ENCODE measurements at regions not wholly inside any gene's neighbourhood (a gene's known extent, or its start where the extent isn't known, plus 50 kb on each side); places are given as distances from the start of the nearest gene placed in this dataset.

DNA sequence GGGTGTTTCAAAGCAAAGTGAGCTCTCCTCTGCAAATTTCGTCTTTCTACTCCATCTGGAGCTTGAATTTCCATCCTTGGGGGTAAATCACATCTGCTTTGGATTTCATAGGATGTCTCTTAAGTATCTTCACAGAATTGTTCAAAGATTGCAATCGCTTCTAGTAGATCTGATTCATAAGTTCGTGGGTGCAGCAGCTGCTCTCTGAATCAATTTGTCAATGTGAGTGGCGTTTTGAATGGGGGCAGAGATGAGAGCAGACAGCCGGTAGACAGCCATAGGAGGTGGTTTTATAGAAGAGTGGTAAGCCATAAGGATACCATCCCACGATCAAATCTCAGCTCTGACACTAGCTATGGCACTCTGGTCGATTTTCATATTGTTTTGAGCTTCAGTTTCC lies 146.0 kb upstream of the RPH3A start (continued):
- TF ChIP-seq ESRRA (CRISPR knock-in tag; IDR thresholded peaks at IDR 0.05; ENCODE audit: borderline replicate concordance) (no peak), NR1H2 (CRISPR knock-in tag; IDR thresholded peaks at IDR 0.05) (no peak), FOXK1 (CRISPR knock-in tag; IDR thresholded peaks at IDR 0.05) (no peak), NFE2L1 (CRISPR knock-in tag; IDR thresholded peaks at IDR 0.05) (no peak)
- TF ChIP-seq, protein P1, sequence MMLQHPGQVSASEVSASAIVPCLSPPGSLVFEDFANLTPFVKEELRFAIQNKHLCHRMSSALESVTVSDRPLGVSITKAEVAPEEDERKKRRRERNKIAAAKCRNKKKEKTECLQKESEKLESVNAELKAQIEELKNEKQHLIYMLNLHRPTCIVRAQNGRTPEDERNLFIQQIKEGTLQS (CRISPR knock-in tag; conservative IDR thresholded peaks at IDR 0.05) = no peak

DNA sequence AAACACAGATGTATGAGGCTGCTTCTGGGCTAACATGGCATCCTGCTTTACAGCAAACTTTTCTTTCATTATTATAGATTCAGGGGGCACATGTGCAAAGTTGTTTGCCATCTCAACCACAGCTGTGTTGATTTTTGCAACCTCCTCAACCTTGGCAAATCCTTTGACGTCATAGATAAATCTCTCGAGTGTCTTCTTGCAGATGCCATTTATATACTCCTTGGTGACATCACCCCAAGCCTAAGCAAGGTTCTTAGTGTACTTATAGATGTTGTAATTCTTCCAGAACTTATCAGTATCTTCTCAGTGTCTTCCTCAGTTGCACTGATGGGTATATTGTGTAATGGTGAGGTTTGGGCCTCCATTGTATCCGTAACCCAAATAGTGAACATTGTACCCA lies 135.4 kb upstream of the RPH3A start:
- H3K36me3 Mint-ChIP-seq = no peaks in the 10 kb centered on the region

More for the DNA sequence above, 135.4 kb upstream of the RPH3A start:
- Mint-ChIP-seq H3K4me3 (no peak overlapping the region), H3K9me3 (no peaks in the 10 kb centered on the region), H3K27me3 (ENCODE audit: low read depth) (no peaks in the 10 kb centered on the region; the same call in 1 of the 2 replicates), H3K4me1 (no peaks in the 10 kb centered on the region), H3K27ac (no peak overlapping the region)
- no peak for TF ChIP-seq ZNF671 (CRISPR knock-in tag; IDR thresholded peaks at IDR 0.05)
- no peak for TF ChIP-seq SOX15 (CRISPR knock-in tag; IDR thresholded peaks at IDR 0.05)
- no peak for TF ChIP-seq ZNF232 (CRISPR knock-in tag; IDR thresholded peaks at IDR 0.05)
- TF ChIP-seq, protein P2, sequence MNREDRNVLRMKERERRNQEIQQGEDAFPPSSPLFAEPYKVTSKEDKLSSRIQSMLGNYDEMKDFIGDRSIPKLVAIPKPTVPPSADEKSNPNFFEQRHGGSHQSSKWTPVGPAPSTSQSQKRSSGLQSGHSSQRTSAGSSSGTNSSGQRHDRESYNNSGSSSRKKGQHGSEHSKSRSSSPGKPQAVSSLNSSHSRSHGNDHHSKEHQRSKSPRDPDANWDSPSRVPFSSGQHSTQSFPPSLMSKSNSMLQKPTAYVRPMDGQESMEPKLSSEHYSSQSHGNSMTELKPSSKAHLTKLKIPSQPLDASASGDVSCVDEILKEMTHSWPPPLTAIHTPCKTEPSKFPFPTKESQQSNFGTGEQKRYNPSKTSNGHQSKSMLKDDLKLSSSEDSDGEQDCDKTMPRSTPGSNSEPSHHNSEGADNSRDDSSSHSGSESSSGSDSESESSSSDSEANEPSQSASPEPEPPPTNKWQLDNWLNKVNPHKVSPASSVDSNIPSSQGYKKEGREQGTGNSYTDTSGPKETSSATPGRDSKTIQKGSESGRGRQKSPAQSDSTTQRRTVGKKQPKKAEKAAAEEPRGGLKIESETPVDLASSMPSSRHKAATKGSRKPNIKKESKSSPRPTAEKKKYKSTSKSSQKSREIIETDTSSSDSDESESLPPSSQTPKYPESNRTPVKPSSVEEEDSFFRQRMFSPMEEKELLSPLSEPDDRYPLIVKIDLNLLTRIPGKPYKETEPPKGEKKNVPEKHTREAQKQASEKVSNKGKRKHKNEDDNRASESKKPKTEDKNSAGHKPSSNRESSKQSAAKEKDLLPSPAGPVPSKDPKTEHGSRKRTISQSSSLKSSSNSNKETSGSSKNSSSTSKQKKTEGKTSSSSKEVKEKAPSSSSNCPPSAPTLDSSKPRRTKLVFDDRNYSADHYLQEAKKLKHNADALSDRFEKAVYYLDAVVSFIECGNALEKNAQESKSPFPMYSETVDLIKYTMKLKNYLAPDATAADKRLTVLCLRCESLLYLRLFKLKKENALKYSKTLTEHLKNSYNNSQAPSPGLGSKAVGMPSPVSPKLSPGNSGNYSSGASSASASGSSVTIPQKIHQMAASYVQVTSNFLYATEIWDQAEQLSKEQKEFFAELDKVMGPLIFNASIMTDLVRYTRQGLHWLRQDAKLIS (CRISPR knock-in tag; IDR thresholded peaks at IDR 0.05; ENCODE audit: borderline replicate concordance) = no peak
- TF ChIP-seq PRRX2 (CRISPR knock-in tag; IDR thresholded peaks at IDR 0.05) = no peak
- TF ChIP-seq, protein P3, sequence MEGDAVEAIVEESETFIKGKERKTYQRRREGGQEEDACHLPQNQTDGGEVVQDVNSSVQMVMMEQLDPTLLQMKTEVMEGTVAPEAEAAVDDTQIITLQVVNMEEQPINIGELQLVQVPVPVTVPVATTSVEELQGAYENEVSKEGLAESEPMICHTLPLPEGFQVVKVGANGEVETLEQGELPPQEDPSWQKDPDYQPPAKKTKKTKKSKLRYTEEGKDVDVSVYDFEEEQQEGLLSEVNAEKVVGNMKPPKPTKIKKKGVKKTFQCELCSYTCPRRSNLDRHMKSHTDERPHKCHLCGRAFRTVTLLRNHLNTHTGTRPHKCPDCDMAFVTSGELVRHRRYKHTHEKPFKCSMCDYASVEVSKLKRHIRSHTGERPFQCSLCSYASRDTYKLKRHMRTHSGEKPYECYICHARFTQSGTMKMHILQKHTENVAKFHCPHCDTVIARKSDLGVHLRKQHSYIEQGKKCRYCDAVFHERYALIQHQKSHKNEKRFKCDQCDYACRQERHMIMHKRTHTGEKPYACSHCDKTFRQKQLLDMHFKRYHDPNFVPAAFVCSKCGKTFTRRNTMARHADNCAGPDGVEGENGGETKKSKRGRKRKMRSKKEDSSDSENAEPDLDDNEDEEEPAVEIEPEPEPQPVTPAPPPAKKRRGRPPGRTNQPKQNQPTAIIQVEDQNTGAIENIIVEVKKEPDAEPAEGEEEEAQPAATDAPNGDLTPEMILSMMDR (IDR thresholded peaks at IDR 0.05) = no peak
- no peak for TF ChIP-seq ELF4 (CRISPR knock-in tag; IDR thresholded peaks at IDR 0.05; ENCODE audit: low read depth)
- TF ChIP-seq, protein P4, sequence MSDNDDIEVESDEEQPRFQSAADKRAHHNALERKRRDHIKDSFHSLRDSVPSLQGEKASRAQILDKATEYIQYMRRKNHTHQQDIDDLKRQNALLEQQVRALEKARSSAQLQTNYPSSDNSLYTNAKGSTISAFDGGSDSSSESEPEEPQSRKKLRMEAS (CRISPR knock-in tag; IDR thresholded peaks at IDR 0.05) = no peak
- no peak for TF ChIP-seq ATF1 (CRISPR knock-in tag; IDR thresholded peaks at IDR 0.05)
- TF ChIP-seq ETV6 (CRISPR knock-in tag; IDR thresholded peaks at IDR 0.05) = no peak
- TF ChIP-seq, protein P5, sequence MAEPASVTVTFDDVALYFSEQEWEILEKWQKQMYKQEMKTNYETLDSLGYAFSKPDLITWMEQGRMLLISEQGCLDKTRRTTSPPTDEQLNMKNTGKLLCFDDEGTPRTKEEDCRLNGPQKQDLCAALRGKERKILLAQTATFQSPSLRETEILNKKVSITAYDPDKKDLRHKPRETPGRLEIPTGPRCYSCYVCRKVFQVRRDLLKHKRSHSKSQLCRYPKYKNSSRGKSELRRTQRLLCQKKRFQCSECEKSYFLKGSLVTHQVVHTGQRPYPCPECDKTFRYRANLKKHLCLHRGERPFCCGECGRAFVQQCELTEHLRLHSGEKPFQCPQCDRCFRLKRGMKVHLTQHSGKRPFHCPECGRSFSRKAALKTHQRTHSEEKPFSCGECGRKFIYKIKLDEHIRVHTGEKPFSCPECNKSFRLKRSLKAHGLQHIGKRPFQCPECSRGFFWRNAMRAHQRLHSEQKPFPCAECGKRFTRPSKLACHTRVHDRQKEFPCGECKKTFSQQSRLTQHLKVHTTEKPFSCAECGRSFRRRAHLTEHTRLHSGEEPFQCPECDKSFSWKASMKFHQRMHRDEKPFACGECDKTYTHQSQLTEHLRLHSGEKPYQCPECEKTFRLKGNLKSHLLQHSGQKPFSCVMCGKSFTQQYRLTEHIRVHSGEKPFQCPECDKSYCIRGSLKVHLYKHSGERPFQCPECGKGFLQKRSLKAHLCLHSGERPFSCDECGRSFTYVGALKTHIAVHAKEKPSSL (CRISPR knock-in tag; conservative IDR thresholded peaks at IDR 0.05) = no peak
- no peak for TF ChIP-seq CREM (CRISPR knock-in tag; IDR thresholded peaks at IDR 0.05)
- no peak for TF ChIP-seq ZNF317 (CRISPR knock-in tag; IDR thresholded peaks at IDR 0.05; ENCODE audit: borderline replicate concordance, low read depth)
- no peak for TF ChIP-seq EMX1 (CRISPR knock-in tag; IDR thresholded peaks at IDR 0.05)
- no peak for TF ChIP-seq GABPB1 (CRISPR knock-in tag; IDR thresholded peaks at IDR 0.05)
- TF ChIP-seq NR3C1 (CRISPR knock-in tag; conservative IDR thresholded peaks at IDR 0.05; ENCODE audit: low read depth) = no peak
- no peak for TF ChIP-seq MXD4 (CRISPR knock-in tag; IDR thresholded peaks at IDR 0.05; ENCODE audit: borderline replicate concordance)
- TF ChIP-seq, protein P6, sequence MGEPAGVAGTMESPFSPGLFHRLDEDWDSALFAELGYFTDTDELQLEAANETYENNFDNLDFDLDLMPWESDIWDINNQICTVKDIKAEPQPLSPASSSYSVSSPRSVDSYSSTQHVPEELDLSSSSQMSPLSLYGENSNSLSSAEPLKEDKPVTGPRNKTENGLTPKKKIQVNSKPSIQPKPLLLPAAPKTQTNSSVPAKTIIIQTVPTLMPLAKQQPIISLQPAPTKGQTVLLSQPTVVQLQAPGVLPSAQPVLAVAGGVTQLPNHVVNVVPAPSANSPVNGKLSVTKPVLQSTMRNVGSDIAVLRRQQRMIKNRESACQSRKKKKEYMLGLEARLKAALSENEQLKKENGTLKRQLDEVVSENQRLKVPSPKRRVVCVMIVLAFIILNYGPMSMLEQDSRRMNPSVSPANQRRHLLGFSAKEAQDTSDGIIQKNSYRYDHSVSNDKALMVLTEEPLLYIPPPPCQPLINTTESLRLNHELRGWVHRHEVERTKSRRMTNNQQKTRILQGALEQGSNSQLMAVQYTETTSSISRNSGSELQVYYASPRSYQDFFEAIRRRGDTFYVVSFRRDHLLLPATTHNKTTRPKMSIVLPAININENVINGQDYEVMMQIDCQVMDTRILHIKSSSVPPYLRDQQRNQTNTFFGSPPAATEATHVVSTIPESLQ (CRISPR knock-in tag; IDR thresholded peaks at IDR 0.05) = no peak
- DNase-seq (ENCODE audit: low spot score) (no peak), ATAC-seq (no peak)
- ChIA-PET CTCF (no interaction called here), POLR2A (no interaction called here)
